Limb (tissue), 2 donors: ENCODE measurements at regions not wholly inside any gene's neighbourhood (a gene's known extent, or its start where the extent isn't known, plus 50 kb on each side); places are given as distances from the start of the nearest gene placed in this dataset.
"Not testable (repeated sequence)": the region's sequence is repeated elsewhere in the genome, so short reads cannot be mapped to it uniquely, and the experiment has no call there.

Source experiments
- DNase-seq, 2 donors: peaks; one replicate each; pipeline ENCODE4 v3.0.0-alpha.2; 2016; ENCODE audit errors: extremely low spot score in 2 of 2

DNA sequence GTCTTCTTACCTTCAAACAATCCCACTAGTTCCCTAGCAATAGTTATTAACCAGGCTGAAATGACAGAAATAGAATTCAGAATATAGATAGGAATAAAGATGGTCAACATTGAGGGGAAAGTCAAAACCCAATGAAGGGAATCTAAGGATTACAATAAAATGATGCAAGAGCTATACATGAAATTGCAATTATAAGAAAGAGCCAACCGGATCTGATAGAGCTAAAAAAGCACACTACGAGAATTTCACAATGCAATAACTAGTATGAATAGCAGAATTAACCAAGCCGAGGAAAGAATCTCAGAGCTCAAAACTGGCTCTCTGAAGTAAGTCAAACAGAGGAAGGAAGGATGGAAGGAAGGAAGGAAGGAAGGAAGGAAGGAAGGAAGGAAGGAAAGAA is 288.7 kb upstream of the KCND2 start:
- no peak for DNase-seq

DNA sequence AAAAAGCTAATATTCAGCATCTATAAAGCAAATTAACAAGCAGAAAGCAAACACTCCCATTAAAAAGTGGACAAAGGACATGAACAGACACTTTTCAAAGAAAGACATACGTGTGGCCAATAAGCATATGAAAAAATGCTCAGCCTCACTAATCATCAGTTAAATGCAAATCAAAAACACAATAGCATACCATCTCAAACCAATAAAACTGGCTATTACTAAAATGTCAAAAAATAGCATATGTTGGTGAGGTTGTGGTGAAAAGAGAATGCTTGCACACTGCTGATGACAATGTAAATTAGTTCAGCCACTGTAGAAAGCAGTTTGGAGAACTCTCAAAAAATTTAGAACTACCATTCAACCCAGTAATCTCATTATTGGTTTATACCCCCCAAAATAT is 284.6 kb upstream of the KCND2 start:
- no peak for DNase-seq

DNA sequence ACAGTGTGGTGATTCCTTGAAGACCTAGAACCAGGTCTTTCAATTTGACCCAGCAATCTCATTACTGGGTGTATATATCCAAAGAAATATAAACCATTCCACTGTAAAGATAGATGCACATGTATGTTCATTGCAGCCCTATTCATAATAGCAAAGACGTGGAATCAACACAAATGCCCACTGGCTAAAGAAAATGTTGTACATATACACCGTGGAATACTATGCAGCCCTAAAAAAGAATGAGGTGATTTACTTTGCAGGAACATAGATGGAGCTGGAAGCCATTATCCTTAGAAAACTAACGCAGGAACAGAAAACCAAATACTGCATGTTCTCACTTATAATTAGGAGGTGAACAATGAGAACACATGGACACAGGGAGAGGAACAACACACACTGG is 278.0 kb upstream of the KCND2 start:
- no peak for DNase-seq

DNA sequence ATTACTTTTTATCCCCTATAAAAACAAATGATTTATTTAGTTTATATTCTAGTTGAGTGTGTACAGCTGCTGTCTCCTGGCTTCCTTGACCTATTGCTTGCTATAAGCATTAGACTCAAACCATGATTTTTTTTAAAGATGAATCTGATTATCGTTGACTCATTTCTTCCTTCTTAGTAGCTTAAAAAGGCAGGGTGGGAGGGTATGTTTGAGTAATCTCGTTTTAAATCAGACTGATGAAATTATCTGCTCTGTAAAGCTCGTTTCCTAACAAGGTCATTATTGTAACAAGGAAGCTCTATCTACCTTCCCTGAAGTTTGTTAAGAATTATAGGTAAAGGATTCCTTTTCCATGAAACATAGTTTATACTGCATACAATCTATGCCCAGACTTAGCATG is 276.3 kb upstream of the KCND2 start:
- no peak for DNase-seq

DNA sequence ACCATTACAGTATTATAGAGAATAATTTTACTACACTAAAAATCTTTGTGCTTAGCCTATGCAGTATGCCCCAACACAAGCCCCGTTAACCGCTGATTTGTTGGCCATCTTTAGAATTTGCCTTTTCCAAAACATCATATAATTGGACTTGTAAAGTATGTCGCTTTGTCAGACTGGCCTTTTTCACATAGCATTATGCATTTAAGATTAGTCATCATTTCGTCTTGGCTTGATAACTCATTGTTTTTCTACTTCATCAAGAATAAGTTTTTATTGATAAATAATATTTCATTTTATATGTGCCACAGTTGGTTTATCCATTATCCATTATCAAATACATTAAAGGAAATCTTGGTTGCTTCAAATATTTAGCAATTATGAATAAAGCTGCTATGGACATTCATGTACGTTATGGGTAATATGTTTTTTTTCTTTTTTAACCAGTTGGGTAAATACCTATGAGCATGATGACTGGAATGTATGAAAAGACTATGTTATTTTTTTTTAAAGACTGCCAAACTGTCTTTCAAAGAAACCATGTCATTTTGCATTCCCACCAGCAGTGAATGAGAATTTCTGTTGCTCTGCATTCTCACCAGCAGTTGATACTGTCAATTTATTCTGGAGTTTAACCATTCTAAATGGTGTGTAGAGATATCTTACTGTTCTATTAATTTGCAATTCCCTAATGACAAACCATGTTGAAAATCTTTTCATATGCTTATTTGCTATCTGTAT is 273.1 kb upstream of the KCND2 start:
- no peak for DNase-seq

DNA sequence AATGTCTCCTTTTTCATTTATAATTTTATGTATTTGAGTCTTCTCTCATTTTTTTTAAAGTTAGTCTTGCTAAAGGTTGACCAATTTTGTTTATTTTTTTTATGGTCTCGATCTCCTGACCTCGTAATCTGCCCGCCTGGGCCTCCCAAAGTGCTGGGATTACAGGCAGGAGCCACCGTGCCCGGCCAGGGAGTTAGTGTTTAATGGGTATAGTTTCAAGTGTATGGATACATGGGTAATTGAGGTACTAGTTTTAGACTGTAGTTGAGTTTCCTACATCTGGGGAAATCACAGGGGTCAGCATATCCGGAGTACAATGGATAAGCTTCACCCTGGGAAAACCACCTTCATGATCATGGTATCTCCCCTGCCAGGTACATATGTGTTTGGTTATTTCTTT is 267.3 kb upstream of the KCND2 start:
- DNase-seq = no peak

DNA sequence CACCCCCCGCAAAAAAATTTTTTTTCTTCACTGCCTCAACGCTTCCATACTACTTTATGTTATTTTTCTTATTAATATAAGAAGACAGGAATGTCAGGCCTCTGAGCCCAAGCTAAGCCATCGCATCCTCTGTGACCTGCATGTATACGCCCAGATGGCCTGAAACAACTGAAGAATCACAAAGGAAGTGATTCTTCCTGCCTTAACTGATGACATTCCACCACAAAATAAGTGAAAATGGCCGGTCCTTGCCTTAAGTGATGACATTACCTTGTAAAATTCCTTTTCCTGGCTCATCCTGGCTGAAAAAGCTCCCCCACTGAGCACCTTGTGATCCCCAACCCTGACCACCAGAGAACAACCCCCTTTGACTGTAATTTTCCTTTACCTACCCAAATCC is 258.7 kb upstream of the KCND2 start:
- DNase-seq = not testable (repeated sequence)

DNA sequence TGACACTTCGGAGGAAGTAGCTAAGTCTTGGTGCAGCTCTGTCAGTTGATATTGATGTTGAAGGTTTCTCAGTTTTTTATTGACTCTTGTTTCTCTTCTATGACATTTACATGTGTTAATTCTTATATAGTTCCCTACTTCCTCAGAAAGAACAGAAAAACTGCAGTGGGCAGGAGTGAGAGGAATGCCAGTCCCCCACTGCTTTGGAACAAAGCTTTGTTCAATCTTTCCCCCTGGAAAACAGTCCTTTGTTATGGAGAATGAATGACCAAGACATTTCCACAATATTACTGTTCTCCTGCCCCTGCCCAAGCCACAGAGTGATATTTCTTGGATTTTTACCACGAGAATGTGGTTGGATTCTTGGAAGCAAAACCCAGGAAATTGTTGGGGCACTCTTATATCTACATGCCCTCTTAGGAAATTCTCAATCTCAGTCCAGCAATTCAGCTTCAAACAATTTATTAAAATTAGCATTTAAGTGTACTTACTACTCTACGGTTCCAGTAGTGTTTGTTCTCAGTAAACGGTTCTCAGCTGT is 258.0 kb upstream of the KCND2 start:
- no peak for DNase-seq

DNA sequence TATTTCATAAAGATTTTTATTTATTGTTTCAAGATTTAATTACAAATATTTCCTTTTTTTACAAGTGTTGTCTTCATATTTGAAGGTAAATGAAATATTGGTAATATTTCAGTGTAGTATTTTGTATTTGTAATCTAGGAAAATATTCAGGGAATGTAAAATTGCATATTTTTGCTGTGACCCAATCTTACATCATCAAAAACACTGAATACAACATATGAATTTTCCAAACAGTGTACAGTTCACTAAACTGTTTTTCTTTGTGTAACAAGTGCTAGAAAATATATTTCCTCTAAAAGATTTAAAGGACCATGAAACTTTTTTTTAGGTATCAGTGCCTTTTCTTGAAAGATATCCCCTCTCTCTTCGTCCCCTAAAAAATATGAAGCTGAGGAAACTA is 251.9 kb upstream of the KCND2 start:
- no peak for DNase-seq

DNA sequence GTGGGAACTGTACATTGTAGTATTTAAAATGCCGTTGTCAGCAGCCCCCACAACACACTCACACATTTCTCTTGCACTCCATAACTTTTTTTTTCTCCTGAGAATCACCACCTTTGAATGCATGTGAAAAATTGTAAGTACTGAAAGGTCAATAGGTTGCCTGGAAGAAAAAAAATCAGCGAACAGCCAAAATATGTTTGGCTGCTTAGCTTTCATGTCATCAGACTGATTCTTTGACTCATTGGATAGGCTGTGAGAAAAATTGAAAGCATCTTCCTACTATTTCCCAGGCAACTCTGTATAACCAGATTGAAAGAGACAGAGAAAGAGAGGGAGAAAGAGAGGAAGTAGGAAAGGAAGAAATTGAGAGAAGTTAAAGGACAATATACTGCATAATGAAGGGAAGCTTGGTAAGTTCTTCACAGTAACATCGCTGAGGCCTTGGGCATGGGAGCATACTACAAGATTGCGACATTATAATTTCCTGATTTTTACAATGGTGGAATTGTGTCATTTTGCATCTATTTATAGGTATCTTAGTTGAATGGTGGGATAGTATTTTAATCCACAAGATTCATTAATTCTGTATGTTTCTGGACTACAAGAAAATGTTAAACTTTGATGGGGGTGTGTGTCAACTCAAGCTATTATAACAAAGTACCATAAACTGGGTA is 249.3 kb upstream of the KCND2 start:
- no peak for DNase-seq

DNA sequence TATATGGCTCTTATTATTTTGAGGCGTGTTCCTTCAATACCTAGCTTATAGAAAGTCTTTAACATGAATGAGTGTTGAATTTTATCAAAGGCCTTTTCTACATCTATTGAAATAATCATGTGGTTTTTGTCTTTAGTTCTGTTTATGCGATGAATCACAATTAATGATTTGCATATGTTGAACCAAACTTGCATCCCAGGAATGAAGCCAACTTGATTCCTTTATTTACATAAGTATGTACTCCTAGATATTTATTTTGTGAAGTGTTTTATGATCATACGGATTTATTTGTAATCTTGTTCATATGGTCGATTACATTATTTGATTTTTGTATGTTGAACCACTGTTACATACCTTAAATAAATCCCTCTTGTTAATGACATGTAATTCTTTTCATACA is 244.3 kb upstream of the KCND2 start:
- DNase-seq = no peak

DNA sequence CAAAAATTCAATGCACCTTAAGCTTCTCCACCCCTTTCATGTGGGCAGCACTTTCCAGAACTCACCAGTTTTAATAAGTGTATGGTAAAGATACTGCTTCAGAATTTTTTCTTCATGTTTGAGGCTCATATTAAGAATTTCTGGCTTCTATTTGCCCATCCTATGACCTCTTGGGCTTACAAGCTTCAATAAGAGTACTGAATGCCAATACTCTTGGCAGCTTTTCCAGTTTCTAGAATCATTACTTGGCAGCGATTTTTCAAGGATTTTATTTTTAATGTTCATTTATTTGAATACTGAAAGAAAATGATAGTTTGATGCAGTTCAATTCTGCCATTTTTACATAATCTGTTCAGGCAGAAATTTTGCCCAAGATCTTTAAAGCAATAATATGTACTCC is 242.1 kb upstream of the KCND2 start:
- no peak for DNase-seq

DNA sequence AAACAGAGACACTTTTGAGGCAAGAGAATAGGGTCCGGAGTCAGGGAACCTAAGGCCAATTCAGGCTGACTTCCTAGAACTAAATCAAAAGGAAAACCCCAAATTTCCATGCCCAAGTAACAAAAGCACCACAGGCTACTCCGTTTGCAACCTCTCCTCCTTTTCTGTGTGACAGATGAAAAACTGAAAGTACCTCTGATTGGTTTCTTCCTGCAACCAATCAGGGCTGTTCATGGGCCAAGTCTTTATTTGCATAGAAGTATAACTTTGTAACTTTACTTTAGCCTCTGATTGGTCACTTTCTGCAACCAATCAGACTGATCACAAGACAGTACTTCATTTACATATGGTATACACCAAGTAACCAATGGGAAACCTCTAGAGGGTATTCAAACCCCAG is 239.9 kb upstream of the KCND2 start:
- no peak for DNase-seq

DNA sequence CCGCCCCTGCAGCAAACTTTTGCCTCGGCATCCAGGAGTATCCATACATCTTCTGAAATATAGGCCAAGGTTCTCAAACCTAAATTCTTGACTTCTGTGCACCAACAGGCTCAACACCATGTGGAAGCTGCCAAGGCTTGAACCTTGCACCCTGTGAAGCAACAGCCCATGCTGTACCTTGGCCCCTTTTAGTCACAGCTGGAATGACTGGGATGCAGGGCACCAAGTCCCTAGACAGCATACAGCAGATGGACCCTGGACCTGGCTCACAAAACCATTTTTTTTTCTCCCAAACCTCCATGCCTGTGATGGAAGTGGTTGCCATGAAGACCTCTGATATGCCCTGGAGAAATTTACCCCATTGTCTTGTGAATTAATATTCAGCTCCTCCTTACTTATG is 233.8 kb upstream of the KCND2 start:
- no peak for DNase-seq

DNA sequence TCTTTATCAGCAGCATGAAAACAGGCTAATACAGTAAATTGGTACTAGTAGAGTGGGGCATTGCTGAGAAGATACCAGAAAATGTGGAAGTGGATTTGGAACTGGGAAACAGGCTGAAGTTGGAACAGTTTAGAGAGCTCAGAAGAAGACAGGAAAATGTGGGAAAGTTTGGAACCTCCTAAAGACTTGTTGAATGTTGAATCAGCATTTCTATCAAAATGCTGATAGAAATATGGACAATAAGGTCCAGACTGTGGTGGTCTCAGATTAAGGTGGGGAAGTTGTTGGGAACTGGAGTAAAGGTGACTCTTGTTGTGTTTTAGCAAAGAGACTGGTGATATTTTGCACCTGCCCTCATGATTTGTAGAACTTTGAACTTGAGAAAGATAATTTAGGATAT is 231.2 kb upstream of the KCND2 start:
- no peak for DNase-seq

DNA sequence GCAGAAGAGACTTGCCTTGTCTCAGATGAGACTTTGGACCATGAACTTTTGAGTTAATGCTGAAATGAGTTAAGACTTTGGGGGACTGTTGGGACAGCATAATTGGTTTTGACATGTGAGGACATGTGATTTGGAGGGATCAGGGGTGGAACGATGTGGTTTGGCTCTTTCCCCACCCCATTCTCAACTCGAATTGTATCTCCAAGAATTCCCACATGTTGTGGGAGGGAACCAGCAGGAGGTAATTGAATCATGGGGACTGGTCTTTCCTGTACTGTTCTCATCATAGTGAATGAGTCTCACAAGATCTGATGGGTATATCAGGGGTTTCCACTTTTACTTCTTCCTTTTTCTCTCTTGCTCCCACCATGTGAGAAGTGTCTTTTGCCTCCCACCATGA is 229.7 kb upstream of the KCND2 start:
- DNase-seq = no peak

DNA sequence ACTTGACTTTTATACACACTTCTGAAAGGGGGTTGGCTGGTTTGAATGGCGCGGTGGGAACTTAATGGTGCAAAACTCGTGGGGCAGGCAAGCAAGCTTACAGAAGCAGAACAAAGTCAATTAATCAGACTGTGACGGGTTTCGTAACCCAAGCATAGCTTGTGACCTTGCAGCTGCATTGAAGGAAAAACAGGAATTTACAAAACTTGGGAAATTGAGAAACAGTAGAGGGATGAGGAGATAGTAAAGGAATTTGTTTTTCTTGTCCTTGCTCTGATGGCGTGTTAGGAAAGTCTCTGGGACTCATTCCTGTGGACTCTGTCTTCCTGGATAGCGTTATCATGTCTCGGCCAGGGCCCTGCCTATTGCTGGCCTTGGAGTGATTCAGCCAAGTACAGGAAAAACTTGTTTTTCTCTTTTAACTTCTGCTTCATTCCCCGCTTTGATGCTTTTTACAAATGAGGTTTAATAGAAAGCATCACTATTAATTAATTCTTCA is 220.0 kb upstream of the KCND2 start:
- no peak for DNase-seq

DNA sequence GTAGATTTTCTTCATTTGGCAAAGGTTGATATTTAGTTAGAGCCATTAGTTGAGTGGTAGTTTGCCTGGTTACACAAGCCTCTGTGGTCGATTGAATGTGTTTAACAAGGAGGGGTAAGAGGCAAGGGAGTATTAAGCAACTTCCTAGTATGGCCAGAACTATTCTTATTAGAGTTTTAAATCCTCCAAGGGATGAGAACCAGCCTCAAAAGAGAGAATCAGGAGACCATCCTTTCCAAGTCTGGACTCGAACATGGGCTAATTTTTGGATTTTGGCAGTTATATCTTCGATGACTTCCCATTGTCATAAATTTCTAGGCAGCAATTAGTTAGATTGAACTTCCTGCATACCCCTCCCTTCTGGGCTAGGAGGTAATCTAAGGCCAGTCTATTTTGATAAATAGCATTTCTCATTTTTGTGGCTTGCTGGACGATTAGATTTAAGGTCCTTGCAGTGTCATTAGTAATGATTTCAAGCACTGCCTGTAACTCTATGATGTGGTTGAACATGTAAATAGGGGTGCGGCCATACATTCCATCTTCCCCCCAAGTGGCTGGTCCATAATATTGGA is 219.5 kb upstream of the KCND2 start:
- no peak for DNase-seq

DNA sequence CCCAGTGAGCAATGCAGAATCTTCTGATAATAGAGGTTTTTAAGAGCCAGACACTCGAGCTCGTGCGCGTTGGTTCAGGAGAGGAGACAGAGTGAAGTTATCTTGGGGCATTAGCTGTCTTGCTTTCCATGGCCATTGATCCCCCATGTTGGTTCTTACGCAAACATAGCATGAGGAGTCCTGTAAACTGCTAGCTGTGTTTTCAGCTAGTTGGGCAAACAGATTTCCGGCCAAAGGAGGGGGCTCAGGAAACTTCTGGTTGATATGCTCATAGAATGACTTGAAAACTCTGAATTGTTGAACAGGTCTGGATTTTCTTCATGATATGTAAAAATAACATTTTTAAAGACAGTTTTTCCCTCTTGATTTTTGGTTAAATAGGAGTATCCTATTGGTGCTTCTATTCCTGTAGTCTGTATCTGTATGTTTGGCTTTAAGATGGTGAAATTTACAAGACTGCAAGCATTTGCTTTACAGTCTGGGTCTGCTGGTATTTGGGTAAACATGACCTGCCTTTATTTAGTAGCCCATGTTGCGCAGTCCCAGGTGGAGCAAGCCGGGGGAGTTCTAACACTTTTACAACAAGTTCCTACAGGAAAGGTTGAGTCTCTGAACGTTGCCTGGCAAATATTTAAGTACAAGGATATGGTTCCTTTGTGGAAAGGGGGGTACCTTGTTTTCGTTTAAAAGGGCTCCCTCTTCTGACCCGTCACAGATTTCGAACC is 218.4 kb upstream of the KCND2 start:
- no peak for DNase-seq

DNA sequence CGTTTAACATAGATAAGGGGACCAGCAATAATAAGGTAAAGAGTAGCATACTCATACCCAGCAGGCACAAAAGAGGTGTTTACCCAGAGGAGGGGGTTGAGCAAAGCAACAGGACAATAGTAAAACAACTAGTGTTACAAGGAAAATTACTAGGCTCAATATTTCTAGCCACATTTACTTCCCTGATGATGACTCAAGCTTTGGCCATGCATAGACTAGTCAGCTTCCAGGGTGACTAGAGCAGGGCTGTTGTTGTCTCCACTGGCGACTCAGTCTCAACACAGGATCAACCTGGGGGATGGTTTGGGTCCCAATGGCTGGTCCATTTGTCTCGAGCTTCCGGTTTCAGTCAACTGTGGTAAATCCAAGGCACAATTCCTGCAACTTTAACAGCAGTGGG is 217.7 kb upstream of the KCND2 start:
- DNase-seq = no peak

DNA sequence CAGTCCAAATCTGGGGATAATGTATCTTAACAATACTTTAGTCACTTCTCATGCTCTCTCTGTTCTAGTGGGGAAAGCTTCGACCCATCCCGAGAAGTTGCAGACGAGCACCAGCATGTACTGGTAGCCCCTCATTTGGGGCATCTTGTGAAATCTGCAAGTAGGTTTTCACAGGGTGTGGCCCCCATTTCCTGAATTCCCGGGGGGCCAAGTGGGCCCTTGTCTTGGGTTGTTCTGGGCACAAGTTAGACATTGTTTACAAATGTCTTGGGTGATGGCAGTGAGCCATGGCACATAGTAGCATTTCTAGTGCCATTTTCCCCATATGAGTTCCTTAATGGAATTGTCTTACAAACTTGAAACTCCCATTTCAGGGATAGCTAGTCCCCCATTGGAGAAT is 216.7 kb upstream of the KCND2 start:
- no peak for DNase-seq

DNA sequence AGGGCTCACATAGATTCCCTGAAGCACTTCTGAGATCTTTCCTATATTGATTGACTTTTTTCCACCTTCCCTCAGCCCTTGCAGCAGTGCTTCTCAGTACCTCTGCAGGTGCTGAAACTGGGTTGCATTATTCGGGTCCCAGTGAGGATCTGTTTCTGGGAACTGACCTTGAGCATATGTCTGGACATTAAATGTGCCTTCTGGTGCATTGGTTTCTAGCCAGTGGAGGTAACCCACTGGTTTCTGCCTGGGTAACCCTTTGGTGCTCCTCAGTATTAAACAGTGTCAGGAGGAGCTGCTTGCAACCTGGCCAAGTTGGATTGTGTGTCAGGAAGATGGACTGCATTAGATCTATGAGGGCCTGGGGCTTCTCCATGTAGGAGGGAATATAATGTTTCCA is 213.3 kb upstream of the KCND2 start:
- DNase-seq = no peak
